OCI-LY3 (cell line): ENCODE measurements at regions not wholly inside any gene's neighbourhood (a gene's known extent, or its start where the extent isn't known, plus 50 kb on each side); places are given as distances from the start of the nearest gene placed in this dataset.

Experiments
- H2AFZ ChIP-seq: fragments of 200-600, 300-600 bp; shearing (Covaris generic); 2 replicates; pipeline ENCODE4 v1.6.0; 2014; ENCODE audit warnings: antibody characterized with exemption, low read depth, low read length
- H3K27ac ChIP-seq: fragments of 200-600, 300-600 bp; sonication (generic); 2 replicates; pipeline ENCODE4 v1.5.1; 2014; ENCODE audit warnings: mild to moderate bottlenecking, low read length, moderate library complexity, mixed read lengths
- H3K27me3 ChIP-seq: fragments of 200-600, 300-600 bp; sonication (generic); 2 replicates; pipeline ENCODE4 v1.6.1; 2014; ENCODE audit warnings: low read depth, low read length, mixed read lengths
- H3K36me3 ChIP-seq: fragments of 200-600, 300-600 bp; sonication (generic); replicated peaks from 2 replicates; pipeline ENCODE3; 2014; ENCODE audit warnings: low read depth, low read length, mixed read lengths
- H3K4me1 ChIP-seq: fragments of 300-600, 200-600 bp; sonication (generic); 2 replicates; pipeline ENCODE4 v1.6.1; 2014; ENCODE audit warnings: low read length, mixed read lengths
- H3K4me2 ChIP-seq: fragments of 200-600, 300-600 bp; sonication (generic); 2 replicates; pipeline ENCODE4 v1.6.1; 2014; ENCODE audit warnings: low read length, mixed read lengths
- H3K4me3 ChIP-seq: fragments of 300-600, 200-600 bp; sonication (generic); 2 replicates; pipeline ENCODE4 v1.5.1; 2014; ENCODE audit warnings: antibody characterized with exemption, mild to moderate bottlenecking, low read length, moderate library complexity
- H3K79me2 ChIP-seq: fragments of 300-600, 200-600 bp; shearing (Covaris generic); 2 replicates; pipeline ENCODE4 v1.6.1; 2014; ENCODE audit warnings: mild to moderate bottlenecking, low read length, mixed read lengths
- H3K9ac ChIP-seq: fragments of 300-600, 200-600 bp; shearing (Covaris generic); 2 replicates; pipeline ENCODE4 v1.6.0; 2014; ENCODE audit warnings: mild to moderate bottlenecking, low read length, moderate library complexity
- H3K9me3 ChIP-seq: fragments of 200-600, 300-600 bp; shearing (Covaris generic); 2 replicates; pipeline ENCODE4 v1.6.1; 2014; ENCODE audit warnings: low read length, mixed read lengths; ENCODE audit not compliant: insufficient read depth
- H4K20me1 ChIP-seq: fragments of 200-600, 300-600 bp; sonication (generic); 2 replicates; pipeline ENCODE4 v1.6.1; 2016; ENCODE audit warnings: low read length, mixed read lengths; ENCODE audit not compliant: insufficient read depth
- CTCF ChIP-seq: fragments of 200-600, 300-600 bp; sonication (generic); IDR thresholded peaks from 2 replicates; pipeline ENCODE4 v1.5.1; 2014; ENCODE audit warnings: antibody characterized with exemption, low read length, low read depth
- EZH2phosphoT487 ChIP-seq: fragments of 200-600 bp; shearing (Covaris generic); IDR thresholded peaks from 2 replicates; pipeline ENCODE4 v1.6.1; 2018; ENCODE audit warnings: antibody characterized with exemption, mixed run types, low read depth

DNA sequence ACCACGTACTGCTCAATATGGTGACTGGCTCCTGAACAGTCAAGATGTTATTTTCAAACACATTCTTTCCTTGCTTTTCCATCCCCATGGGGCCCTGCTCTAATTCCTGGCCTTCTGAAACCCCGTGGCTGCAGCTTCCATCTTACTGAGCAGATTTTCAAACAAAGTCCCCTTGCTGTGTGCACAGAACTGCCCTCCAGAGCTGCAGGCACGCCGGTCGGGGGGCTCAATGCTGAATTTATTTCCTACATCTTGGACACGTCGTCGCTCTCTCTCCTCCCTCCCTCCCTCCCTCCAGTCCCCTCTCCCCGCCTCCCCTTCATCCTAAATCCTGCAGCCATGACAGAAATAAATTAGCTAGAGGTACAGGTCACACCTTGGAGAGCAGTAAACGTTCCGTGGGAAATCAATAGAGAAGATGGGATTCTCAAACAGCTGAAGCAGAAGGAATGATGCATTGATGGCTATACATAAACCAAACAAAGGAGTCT, 243.1 kb upstream of the BLID start:
- no peaks in the 10 kb centered on the region for H3K36me3 ChIP-seq
- no peak overlapping the region for H3K9ac ChIP-seq
- TF ChIP-seq CTCF (no peak), EZH2phosphoT487 (no peak)
- no peaks in the 10 kb centered on the region for H4K20me1 ChIP-seq
- H3K4me1 ChIP-seq: no peaks in the 10 kb centered on the region
- no peak overlapping the region for H3K4me3 ChIP-seq
- H3K9me3 ChIP-seq: no peaks in the 10 kb centered on the region
- H3K27me3 ChIP-seq: peaks cover 2% of the 10 kb centered on the region; the same call in 1 of the 2 replicates
- H3K27ac ChIP-seq: no peak overlapping the region
- H2AFZ ChIP-seq: no peak overlapping the region
- no peak overlapping the region for H3K4me2 ChIP-seq
- H3K79me2 ChIP-seq: no peaks in the 10 kb centered on the region

GRCh38 chr11:122358292-122358691, 242.3 kb upstream of the BLID start:
- Histone ChIP-seq H3K9me3 (no peaks in the 10 kb centered on the region), H3K27ac (no peak overlapping the region), H4K20me1 (no peaks in the 10 kb centered on the region), H3K27me3 (no peaks in the 10 kb centered on the region; the same call in 1 of the 2 replicates), H3K79me2 (no peaks in the 10 kb centered on the region), H3K36me3 (no peaks in the 10 kb centered on the region), H3K9ac (no peak overlapping the region), H2AFZ (no peak overlapping the region), H3K4me2 (no peak overlapping the region), H3K4me1 (no peaks in the 10 kb centered on the region), H3K4me3 (no peak overlapping the region)
- no peak for TF ChIP-seq CTCF
- no peak for TF ChIP-seq EZH2phosphoT487

GRCh38 chr11:122355968-122356367, 240.0 kb upstream of the BLID start:
- H3K4me2 ChIP-seq: no peak overlapping the region
- H3K79me2 ChIP-seq: no peaks in the 10 kb centered on the region
- H3K36me3 ChIP-seq: no peaks in the 10 kb centered on the region
- H3K27me3 ChIP-seq: no peaks in the 10 kb centered on the region; the same call in 1 of the 2 replicates
- H3K4me1 ChIP-seq: no peaks in the 10 kb centered on the region
- TF ChIP-seq EZH2phosphoT487: no peak
- TF ChIP-seq CTCF: no peak
- H3K27ac ChIP-seq: no peak overlapping the region
- no peak overlapping the region for H2AFZ ChIP-seq
- H3K9ac ChIP-seq: no peak overlapping the region
- no peak overlapping the region for H3K4me3 ChIP-seq
- no peaks in the 10 kb centered on the region for H3K9me3 ChIP-seq
- no peaks in the 10 kb centered on the region for H4K20me1 ChIP-seq

DNA sequence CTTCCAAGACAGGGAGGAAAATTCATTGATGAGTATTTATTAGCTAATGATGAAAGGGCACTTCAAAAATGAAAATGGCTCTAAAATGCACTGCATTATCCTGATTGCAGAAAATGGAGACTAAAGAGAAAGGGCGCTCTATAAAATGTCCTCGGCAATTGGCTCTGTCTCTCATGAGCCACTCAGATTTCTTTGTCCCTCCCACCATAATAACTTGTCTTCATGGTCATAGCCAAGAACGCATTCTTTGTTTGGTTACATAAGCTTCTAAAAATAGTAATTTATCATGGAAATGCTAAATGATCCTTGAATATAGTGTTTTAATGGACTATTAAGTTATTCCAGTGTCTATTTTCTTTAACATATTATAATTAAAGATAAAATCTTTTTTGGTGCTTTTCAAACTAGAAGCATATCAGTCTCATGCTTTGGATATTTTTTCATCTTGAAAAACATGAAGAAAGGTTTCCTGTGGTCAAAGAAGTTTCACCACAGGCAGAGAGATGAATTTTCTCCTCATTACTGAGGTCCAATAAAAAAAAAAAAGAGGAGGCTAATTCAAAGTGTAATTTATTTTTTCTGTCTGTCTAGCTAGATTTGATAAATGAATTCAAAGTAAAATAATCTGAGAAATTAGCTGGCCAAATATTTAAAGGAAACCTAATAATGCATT, 238.1 kb upstream of the BLID start:
- Histone ChIP-seq H3K4me1 (no peaks in the 10 kb centered on the region), H3K27me3 (no peaks in the 10 kb centered on the region; the same call in 1 of the 2 replicates), H3K36me3 (no peaks in the 10 kb centered on the region), H3K79me2 (no peaks in the 10 kb centered on the region), H3K27ac (no peak overlapping the region), H3K4me2 (no peak overlapping the region), H2AFZ (no peak overlapping the region), H3K4me3 (no peak overlapping the region), H3K9ac (no peak overlapping the region), H4K20me1 (no peaks in the 10 kb centered on the region), H3K9me3 (no peaks in the 10 kb centered on the region)
- TF ChIP-seq CTCF (no peak), EZH2phosphoT487 (no peak)
